ENCODE measurements at regions not wholly inside any gene's neighbourhood (a gene's known extent, or its start where the extent isn't known, plus 50 kb on each side); places are given as distances from the start of the nearest gene placed in this dataset.
"Not testable (repeated sequence)": the region's sequence is repeated elsewhere in the genome, so short reads cannot be mapped to it uniquely, and the experiment has no call there.

GRCh38 chr7:35878351-35878750 is 77.5 kb downstream of the SEPTIN7 start (continued):
- TF ChIP-seq HSF1 (IDR thresholded peaks at IDR 0.05; ENCODE audit: low read depth, low read length) (no peak), SMC3 (IDR thresholded peaks at IDR 0.05; ENCODE audit: borderline replicate concordance, low read length) (no peak), FOXM1 (IDR thresholded peaks at IDR 0.05; ENCODE audit: low read depth, low read length) (no peak), EGR1 (IDR thresholded peaks at IDR 0.05; ENCODE audit: borderline replicate concordance in 1 of 2, low read depth in 2 of 2, low read length in 2 of 2) (no peak)

- H4K20me1 ChIP-seq (ENCODE audit: control insufficient read depth, insufficient read depth); DNase-seq (ENCODE audit: low read depth, low spot score); CTCF ChIA-PET; H3K27ac ChIP-seq (ENCODE audit: control insufficient read depth, insufficient read depth); H3K79me2 ChIP-seq (ENCODE audit: control insufficient read depth, insufficient read depth, low read length); ATAC-seq; H3K4me1 ChIP-seq (ENCODE audit: control insufficient read depth, insufficient read depth, low read length); in situ Hi-C loops (cut with MboI); BruUV-seq (replicated peaks); H3K4me2 ChIP-seq (ENCODE audit: control insufficient read depth, insufficient read depth); H3K9ac ChIP-seq (ENCODE audit: control insufficient read depth, insufficient read depth, low read length); POLR2A ChIA-PET; SMC1A ChIA-PET (ENCODE audit: uncharacterized antibody, unreplicated experiment); intact Hi-C loops (cut with micrococcal nuclease; ENCODE audit: unreplicated experiment); H3K9me3 ChIP-seq (replicated peaks; ENCODE audit: control insufficient read depth, insufficient read depth, low read length); H3K4me3 ChIP-seq; H2AFZ ChIP-seq (ENCODE audit: control insufficient read depth, low read depth, low read length); FAIRE-seq; H3K27me3 ChIP-seq (replicated peaks in 1 of 2; ENCODE audit: control insufficient read depth in 2 of 2, insufficient read depth in 2 of 2, low read length in 1 of 2): not testable (repeated sequence)
- RAD21 ChIA-PET (ENCODE audit: unreplicated experiment) = interaction anchor here (1.9 kb wide), 1 partner anchor 177 kb away, joined by 4 read pairs; no protein-coding TSS in a partner anchor
- WGBS (ENCODE audit: insufficient coverage, insufficient replicate concordance, low lambda C conversion rate, missing lambda C conversion rate) = 83% methylated on average over 4 of the region's 4 CpGs
- H3K36me3 ChIP-seq (ENCODE audit: control insufficient read depth in 2 of 2, insufficient read depth in 2 of 2, low read length in 1 of 2) = peaks cover 0 to 27% of the 10 kb centered on the region in 2 experiments
Measured at GRCh38 chr7:35887430-35887829, 86.6 kb downstream of the SEPTIN7 start.
